H1 (cell line): ENCODE measurements at regions not wholly inside any gene's neighbourhood (a gene's known extent, or its start where the extent isn't known, plus 50 kb on each side); places are given as distances from the start of the nearest gene placed in this dataset.

Experiments
- CTCF ChIA-PET: fragments of 300-600 bp; sonication (Branson Sonifier 250); formaldehyde crosslinking; loops from one replicate; lab custom pipeline; 2021; ENCODE audit not compliant: partially characterized antibody; lab: Charles Lee
- POLR2A ChIA-PET: fragments of 300-600 bp; sonication (Branson Sonifier 250); formaldehyde crosslinking; loops from one replicate; lab custom pipeline; 2021; ENCODE audit warnings: inconsistent platforms; ENCODE audit not compliant: partially characterized antibody; lab: Charles Lee
- DNase-seq, 2 experiments: peaks; one replicate each; pipeline versions ENCODE4 v3.0.0 to v3.0.0-alpha.2; 2010 to 2022; ENCODE audit warnings: low spot score in 2 of 2, low read depth in 1 of 2, mixed read lengths in 1 of 2
- FAIRE-seq: peaks from 2 replicates; lab custom pipeline; 2011; peaks lifted over from hg19 to GRCh38; lab: Jason Lieb, UNC
- H2AFZ ChIP-seq: 2 replicates; pipeline ENCODE4 v1.8.1; 2012; ENCODE audit warnings: low read length, inconsistent platforms
- H2AK5ac ChIP-seq: 2 replicates; pipeline ENCODE4 v1.6.1; 2013; ENCODE audit warnings: low read depth, low read length
- H2BK120ac ChIP-seq: replicated peaks from 2 replicates; pipeline ENCODE3; 2013; ENCODE audit warnings: low read depth, low read length, inconsistent platforms
- H2BK12ac ChIP-seq: 2 replicates; pipeline ENCODE4 v1.6.1; 2013; ENCODE audit warnings: low read depth, low read length
- H2BK15ac ChIP-seq: 2 replicates; pipeline ENCODE4 v1.6.1; 2013; ENCODE audit warnings: low read length
- H2BK20ac ChIP-seq: 2 replicates; pipeline ENCODE4 v1.6.1; 2013; ENCODE audit warnings: low read length
- H2BK5ac ChIP-seq: 2 replicates; pipeline ENCODE4 v1.6.1; 2013; ENCODE audit warnings: low read depth, low read length
- H3K14ac ChIP-seq: 2 replicates; pipeline ENCODE4 v1.6.1; 2013; ENCODE audit warnings: inconsistent platforms; ENCODE audit not compliant: insufficient read length
- H3K18ac ChIP-seq: 2 replicates; pipeline ENCODE4 v1.6.1; 2013; ENCODE audit warnings: low read length; ENCODE audit errors: extremely low read depth
- H3K23ac ChIP-seq: 2 replicates; pipeline ENCODE4 v1.6.1; 2013; ENCODE audit warnings: inconsistent platforms; ENCODE audit not compliant: insufficient read length
- H3K23me2 ChIP-seq: 2 replicates; pipeline ENCODE4 v1.6.1; 2013; ENCODE audit warnings: low read depth, low read length
- H3K27ac ChIP-seq: 2 replicates; pipeline ENCODE4 v1.6.1; 2011; ENCODE audit warnings: low read depth, low read length, inconsistent platforms
- H3K27me3 ChIP-seq, 4 experiments: replicated peaks in 1 of 4; 1 replicate in 1 of 4; 2 replicates in 3 of 4; pipeline versions ENCODE4 v1.6.1 to v1.8.1; 2011 to 2013; ENCODE audit warnings: low read length in 3 of 4, mild to moderate bottlenecking in 3 of 4, inconsistent platforms in 2 of 4, mixed read lengths in 2 of 4, moderate library complexity in 1 of 4; ENCODE audit not compliant: control insufficient read depth in 3 of 4, insufficient read depth in 3 of 4; ENCODE audit errors: extremely low read depth in 1 of 4
- H3K36me3 ChIP-seq, 4 experiments: 2 replicates each; pipeline versions ENCODE4 v1.6.1 to v1.8.1; 2011 to 2013; ENCODE audit warnings: mild to moderate bottlenecking in 4 of 4, low read length in 3 of 4, moderate library complexity in 2 of 4, control low read depth in 1 of 4, inconsistent platforms in 1 of 4; ENCODE audit not compliant: insufficient read depth in 4 of 4, control insufficient read depth in 2 of 4
- H3K4ac ChIP-seq: replicated peaks from 2 replicates; pipeline ENCODE3; 2013; ENCODE audit warnings: low read length, low read depth, mixed read lengths, inconsistent platforms; ENCODE audit not compliant: insufficient read length
- H3K4me1 ChIP-seq, 4 experiments: replicated peaks in 1 of 4; 1 replicate in 1 of 4; 2 replicates in 3 of 4; pipeline versions ENCODE4 v1.6.1 to v1.8.1; 2011 to 2013; ENCODE audit warnings: low read length in 3 of 4, inconsistent platforms in 2 of 4, mixed read lengths in 1 of 4; ENCODE audit not compliant: insufficient read depth in 4 of 4, control insufficient read depth in 3 of 4
- H3K4me2 ChIP-seq, 2 experiments: 2 replicates each; pipeline versions ENCODE4 v1.6.1 to v1.8.1; 2011 to 2013; ENCODE audit warnings: low read depth in 2 of 2, low read length in 2 of 2, control low read depth in 1 of 2, inconsistent platforms in 1 of 2, mild to moderate bottlenecking in 1 of 2; ENCODE audit not compliant: insufficient read depth in 1 of 2
- H3K4me3 ChIP-seq, 4 experiments: fragments of 200-600, 300-600 bp in 1 of 4; sonication (generic), shearing (Covaris generic), sonication (Bioruptor Twin) in 1 of 4; 2 replicates each; pipeline versions ENCODE4 v1.5.1 to v1.8.1; 2011 to 2016; ENCODE audit warnings: low read length in 4 of 4, low read depth in 3 of 4, control low read depth in 2 of 4, inconsistent platforms in 2 of 4, mild to moderate bottlenecking in 2 of 4, mixed read lengths in 1 of 4, moderate library complexity in 1 of 4; ENCODE audit not compliant: insufficient read depth in 2 of 4; ENCODE audit errors: extremely low read depth in 1 of 4
- H3K56ac ChIP-seq: replicated peaks from 2 replicates; pipeline ENCODE3; 2013; ENCODE audit warnings: low read depth, mild to moderate bottlenecking, mixed read lengths, low read length, inconsistent platforms; ENCODE audit not compliant: insufficient read length
- H3K79me1 ChIP-seq: 2 replicates; pipeline ENCODE4 v1.6.1; 2013; ENCODE audit warnings: low read depth, low read length, control low read depth
- H3K79me2 ChIP-seq, 2 experiments: 2 replicates each; pipeline versions ENCODE4 v1.6.1 to v1.8.1; 2012 to 2013; ENCODE audit warnings: low read length in 2 of 2, mild to moderate bottlenecking in 2 of 2, inconsistent platforms in 1 of 2; ENCODE audit not compliant: insufficient read depth in 2 of 2, control insufficient read depth in 1 of 2
- H3K9ac ChIP-seq, 4 experiments: replicated peaks in 1 of 4; 1 replicate in 1 of 4; 2 replicates in 3 of 4; pipeline versions ENCODE4 v1.6.1 to v1.8.1; 2011 to 2013; ENCODE audit warnings: low read depth in 3 of 4, low read length in 3 of 4, control low read depth in 2 of 4, mild to moderate bottlenecking in 2 of 4, moderate library complexity in 2 of 4, inconsistent platforms in 1 of 4; ENCODE audit errors: extremely low read depth in 1 of 4
- H3K9me3 ChIP-seq, 2 experiments: 2 replicates each; pipeline versions ENCODE4 v1.6.1 to v1.8.1; 2012 to 2013; ENCODE audit warnings: mild to moderate bottlenecking in 2 of 2, moderate library complexity in 2 of 2, control low read depth in 1 of 2, inconsistent platforms in 1 of 2, low read depth in 1 of 2, low read length in 1 of 2, mixed read lengths in 1 of 2; ENCODE audit not compliant: insufficient read depth in 2 of 2
- H4K20me1 ChIP-seq, 2 experiments: replicated peaks in 1 of 2; 2 replicates each; pipeline versions ENCODE3 to v1.8.1; 2011 to 2013; ENCODE audit warnings: inconsistent platforms in 2 of 2, low read length in 2 of 2, mild to moderate bottlenecking in 1 of 2; ENCODE audit not compliant: insufficient read depth in 2 of 2, control insufficient read depth in 1 of 2
- H4K5ac ChIP-seq: 2 replicates; pipeline ENCODE4 v1.6.1; 2013; ENCODE audit warnings: low read length, low read depth, mixed read lengths, inconsistent platforms; ENCODE audit not compliant: insufficient read length
- H4K8ac ChIP-seq: 2 replicates; pipeline ENCODE4 v1.8.0; 2013; ENCODE audit warnings: mild to moderate bottlenecking, moderate library complexity, low read length, inconsistent platforms; ENCODE audit not compliant: insufficient read depth; ENCODE audit errors: extremely low read depth
- H4K91ac ChIP-seq: replicated peaks from 2 replicates; pipeline ENCODE3; 2013; ENCODE audit warnings: low read length, mixed read lengths, inconsistent platforms; ENCODE audit not compliant: insufficient read length
- ASH2L ChIP-seq: fragments of 200-600, 300-600 bp; sonication (generic); IDR thresholded peaks from one replicate; pipeline ENCODE4 v1.7.1; 2017; ENCODE audit warnings: low read length
- ATF2 ChIP-seq: IDR thresholded peaks from 2 replicates; pipeline ENCODE4 v1.6.1; 2012; ENCODE audit warnings: low read length, inconsistent platforms
- BRCA1 ChIP-seq: IDR thresholded peaks from 2 replicates; pipeline ENCODE4 v1.6.1; 2012; ENCODE audit warnings: low read depth, low read length, improper control_type of control experiment
- CBX5 ChIP-seq: fragments of 300-800, 300-1000 bp; sonication (generic); IDR thresholded peaks from 2 replicates; pipeline ENCODE4 v1.7.1; 2016; ENCODE audit warnings: antibody characterized with exemption, low read length, low read depth
- CHD2 ChIP-seq: IDR thresholded peaks from 2 replicates; pipeline ENCODE4 v1.6.1; 2012; ENCODE audit warnings: low read length, improper control_type of control experiment
- E2F6 ChIP-seq: IDR thresholded peaks from 2 replicates; pipeline ENCODE4 v1.6.1; 2012; ENCODE audit warnings: inconsistent platforms
- GTF2F1 ChIP-seq: IDR thresholded peaks from 2 replicates; pipeline ENCODE4 v1.6.1; 2012; ENCODE audit warnings: low read depth, low read length, improper control_type of control experiment, borderline replicate concordance
- HDAC6 ChIP-seq: IDR thresholded peaks from one replicate; pipeline ENCODE4 v1.7.1; 2012; ENCODE audit warnings: low read depth, mild to moderate bottlenecking, inconsistent platforms, low read length, moderate library complexity
- JUN ChIP-seq: IDR thresholded peaks from 2 replicates; pipeline ENCODE4 v1.6.1; 2011; ENCODE audit warnings: low read depth, mild to moderate bottlenecking, improper control_type of control experiment, low read length
- JUND ChIP-seq: IDR thresholded peaks from 2 replicates; pipeline ENCODE4 v1.6.1; 2011; ENCODE audit warnings: mild to moderate bottlenecking, improper control_type of control experiment, low read length
- POU5F1 ChIP-seq: IDR thresholded peaks from 2 replicates; pipeline ENCODE4 v1.6.1; 2011; ENCODE audit warnings: low read depth, mild to moderate bottlenecking, low read length, moderate library complexity
- RAD21 ChIP-seq, 2 experiments: IDR thresholded peaks in 1 of 2; conservative IDR thresholded peaks in 1 of 2; 2 replicates each; pipeline ENCODE4 v1.6.1; 2011; ENCODE audit warnings: low read depth in 2 of 2, low read length in 2 of 2, improper control_type of control experiment in 1 of 2, inconsistent platforms in 1 of 2, mild to moderate bottlenecking in 1 of 2, moderate library complexity in 1 of 2
- YY1 ChIP-seq: IDR thresholded peaks from 2 replicates; pipeline ENCODE4 v1.6.1; 2011; ENCODE audit warnings: low read depth, mild to moderate bottlenecking, low read length
- WGBS, 2 experiments: shearing (Covaris generic) in 1 of 2; methylation state at CpG; one replicate each; pipeline versions ENCODE4 v1.1.6 to v1.1.7; 2013 to 2015; ENCODE audit warnings: low lambda C conversion rate in 2 of 2, mixed read lengths in 2 of 2, inconsistent platforms in 1 of 2, low coverage in 1 of 2, missing lambda C conversion rate in 1 of 2; ENCODE audit not compliant: insufficient replicate concordance in 2 of 2, insufficient coverage in 1 of 2, insufficient read length in 1 of 2; ENCODE audit errors: extremely low coverage in 1 of 2, missing lambda C conversion rate in 1 of 2; 5-methylcytosine and 5-hydroxymethylcytosine counted together

- H3K4me1 ChIP-seq = no peaks in the 10 kb centered on the region
- DNase-seq (no peak), FAIRE-seq (no peak)
- no peak overlapping the region for H3K4ac ChIP-seq
- no peak overlapping the region for H4K91ac ChIP-seq
- no peak overlapping the region for H2AK5ac ChIP-seq
- WGBS, 2 experiments = 97% methylated on average over 6 of the region's 6 CpGs; no CpG with 5 or more reads in 1 of the 2 experiments
- H3K56ac ChIP-seq = no peak overlapping the region
- H3K14ac ChIP-seq = no peak overlapping the region
- ChIA-PET CTCF (interaction anchor here (0.6 to 1.8 kb wide), 4 partner anchors 9 to 203 kb away, joined by 4 to 6 read pairs (median 4); no protein-coding TSS in a partner anchor), POLR2A (no interaction called here)
- H3K36me3 ChIP-seq = no peaks in the 10 kb centered on the region
- no peak overlapping the region for H2BK15ac ChIP-seq
- H4K8ac ChIP-seq = no peak overlapping the region
- no peak overlapping the region for H3K4me2 ChIP-seq
- H3K27ac ChIP-seq = no peak overlapping the region
- H2BK12ac ChIP-seq = no peak overlapping the region
- no peaks in the 10 kb centered on the region for H3K9me3 ChIP-seq
- no peak overlapping the region for H2BK20ac ChIP-seq
- no peaks in the 10 kb centered on the region for H3K23me2 ChIP-seq
- no peak overlapping the region for H3K23ac ChIP-seq
- no peaks in the 10 kb centered on the region for H3K27me3 ChIP-seq
- H2AFZ ChIP-seq = no peak overlapping the region
- no peak overlapping the region for H3K9ac ChIP-seq
- H3K18ac ChIP-seq = no peak overlapping the region
- no peak overlapping the region for H4K5ac ChIP-seq
- H2BK120ac ChIP-seq = no peak overlapping the region
- no peaks in the 10 kb centered on the region for H3K79me1 ChIP-seq
- H4K20me1 ChIP-seq = no peaks in the 10 kb centered on the region
- no peaks in the 10 kb centered on the region for H3K79me2 ChIP-seq
- no peak overlapping the region for H2BK5ac ChIP-seq
- no peak overlapping the region for H3K4me3 ChIP-seq
- TF ChIP-seq YY1 (no peak), ATF2 (no peak), CHD2 (no peak), E2F6 (no peak), HDAC6 (no peak), JUND (no peak), POU5F1 (no peak), GTF2F1 (no peak), CBX5 (no peak), ASH2L (no peak), JUN (no peak), RAD21 (IDR thresholded peaks at IDR 0.05 in 1 of 2, conservative IDR thresholded peaks at IDR 0.05 in 1 of 2; ENCODE audit: low read depth in 2 of 2, low read length in 2 of 2) (no peak), BRCA1 (no peak)
Measured at GRCh38 chr1:87495870-87496269, 167.2 kb downstream of the LMO4 start.
